GM12864 (cell line): ENCODE measurements at regions not wholly inside any gene's neighbourhood (a gene's known extent, or its start where the extent isn't known, plus 50 kb on each side); places are given as distances from the start of the nearest gene placed in this dataset.

Experiments used
- DNase-seq: peaks from one replicate; pipeline ENCODE4 v3.0.0-alpha.2; 2011; ENCODE audit warnings: low read depth
- H3K4me3 ChIP-seq: 2 replicates; pipeline ENCODE4 v1.5.1; 2011; ENCODE audit warnings: mild to moderate bottlenecking, low read depth, low read length, control low read depth
- TF ChIP-seq, protein P1 (sequence below): IDR thresholded peaks from 2 replicates; pipeline ENCODE4 v1.5.1; 2011; ENCODE audit warnings: low read depth, mild to moderate bottlenecking, moderate library complexity, low read length, control low read depth, inconsistent platforms; ENCODE audit errors: missing control alignments

DNA sequence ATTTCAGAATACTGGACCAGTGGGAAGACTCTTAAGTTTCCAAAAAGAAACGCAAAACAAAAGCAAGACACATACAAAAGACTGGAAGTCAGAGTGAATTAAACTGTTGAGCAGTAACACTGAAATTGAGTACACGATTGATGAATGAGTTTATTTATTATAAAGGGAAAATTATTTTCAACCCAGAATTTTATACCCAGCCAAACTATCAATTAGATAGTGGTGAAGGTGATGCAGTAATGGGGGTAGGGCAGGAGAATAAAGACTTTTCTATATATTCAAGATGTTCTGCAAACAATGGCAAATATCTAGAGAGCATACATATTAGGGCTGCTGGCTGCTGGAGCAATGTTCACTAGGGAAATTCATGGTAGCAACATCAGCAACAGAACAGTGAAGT is 143.7 kb upstream of the NPVF start:
- TF ChIP-seq, protein P1, sequence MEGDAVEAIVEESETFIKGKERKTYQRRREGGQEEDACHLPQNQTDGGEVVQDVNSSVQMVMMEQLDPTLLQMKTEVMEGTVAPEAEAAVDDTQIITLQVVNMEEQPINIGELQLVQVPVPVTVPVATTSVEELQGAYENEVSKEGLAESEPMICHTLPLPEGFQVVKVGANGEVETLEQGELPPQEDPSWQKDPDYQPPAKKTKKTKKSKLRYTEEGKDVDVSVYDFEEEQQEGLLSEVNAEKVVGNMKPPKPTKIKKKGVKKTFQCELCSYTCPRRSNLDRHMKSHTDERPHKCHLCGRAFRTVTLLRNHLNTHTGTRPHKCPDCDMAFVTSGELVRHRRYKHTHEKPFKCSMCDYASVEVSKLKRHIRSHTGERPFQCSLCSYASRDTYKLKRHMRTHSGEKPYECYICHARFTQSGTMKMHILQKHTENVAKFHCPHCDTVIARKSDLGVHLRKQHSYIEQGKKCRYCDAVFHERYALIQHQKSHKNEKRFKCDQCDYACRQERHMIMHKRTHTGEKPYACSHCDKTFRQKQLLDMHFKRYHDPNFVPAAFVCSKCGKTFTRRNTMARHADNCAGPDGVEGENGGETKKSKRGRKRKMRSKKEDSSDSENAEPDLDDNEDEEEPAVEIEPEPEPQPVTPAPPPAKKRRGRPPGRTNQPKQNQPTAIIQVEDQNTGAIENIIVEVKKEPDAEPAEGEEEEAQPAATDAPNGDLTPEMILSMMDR: no peak
- DNase-seq: no peak
- H3K4me3 ChIP-seq: no peak overlapping the region

GRCh38 chr7:25375805-25376600 is 147.7 kb upstream of the NPVF start:
- DNase-seq: no peak
- TF ChIP-seq, protein P1: no peak

GRCh38 chr7:25379351-25380300 is 151.3 kb upstream of the NPVF start:
- DNase-seq: no peak
- TF ChIP-seq, protein P1: no peak
- no peak overlapping the region for H3K4me3 ChIP-seq

More at GRCh38 chr7:25375805-25376600, 147.7 kb upstream of the NPVF start:
- H3K4me3 ChIP-seq: no peak overlapping the region

DNA sequence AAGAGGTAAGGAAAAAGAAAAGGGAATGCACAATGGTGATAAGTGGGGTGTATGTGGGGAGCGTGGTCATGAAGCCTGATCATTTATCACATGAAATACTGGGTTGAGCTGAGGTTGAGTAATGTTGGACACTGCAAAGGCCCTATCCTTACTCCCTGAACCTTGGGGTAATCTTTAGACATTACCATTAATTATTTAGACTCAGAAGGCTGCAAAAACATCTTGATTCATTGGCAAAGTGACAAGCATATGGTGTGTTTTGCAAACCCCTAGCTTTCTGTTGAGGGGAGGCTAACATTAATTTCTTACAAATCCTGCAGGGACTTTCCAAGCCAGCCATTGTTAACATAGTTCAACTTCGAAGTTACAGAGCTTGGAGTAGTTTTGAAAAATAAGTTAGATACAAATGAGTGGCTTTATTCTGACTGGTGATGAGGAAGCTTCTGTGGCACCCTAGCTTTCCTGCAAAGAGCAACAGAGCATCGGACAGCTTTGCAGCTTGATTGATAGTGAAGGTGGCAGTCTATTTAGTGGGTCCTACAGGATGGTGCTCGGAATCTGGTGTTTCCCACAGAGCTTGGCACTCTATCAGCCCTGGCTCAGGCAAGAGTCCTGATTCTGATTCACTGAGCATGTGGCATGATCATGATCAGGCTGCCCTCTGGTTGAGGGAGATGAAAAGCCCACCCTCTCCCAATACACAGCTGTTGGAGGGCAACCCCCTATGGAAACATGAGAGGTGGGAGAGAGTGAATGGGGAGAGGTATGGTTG is 153.7 kb upstream of the NPVF start:
- no peak for DNase-seq
- TF ChIP-seq, protein P1: no peak

DNA sequence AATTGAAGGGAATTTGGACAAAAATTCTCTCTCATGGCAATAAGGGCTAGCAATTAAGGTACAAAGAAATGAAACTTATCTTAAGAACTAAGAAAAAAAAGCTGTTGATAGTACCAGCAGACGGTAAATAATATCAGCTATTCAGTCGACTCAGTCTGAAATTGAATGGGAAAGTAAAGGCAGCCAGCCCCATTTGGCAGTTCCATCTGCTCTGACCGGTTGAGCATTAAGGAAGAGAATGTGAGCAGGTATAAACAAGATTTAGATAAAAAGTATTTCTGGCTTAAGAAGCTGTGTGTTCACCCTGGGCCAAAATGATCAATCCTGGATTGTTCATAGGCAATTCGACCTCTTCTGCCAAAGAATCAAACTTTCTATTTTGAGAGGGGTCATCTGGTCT is 154.6 kb upstream of the NPVF start:
- DNase-seq: no peak
- H3K4me3 ChIP-seq: no peak overlapping the region
- TF ChIP-seq, protein P1: no peak

More for the DNA sequence above, 153.7 kb upstream of the NPVF start:
- no peak overlapping the region for H3K4me3 ChIP-seq

DNA sequence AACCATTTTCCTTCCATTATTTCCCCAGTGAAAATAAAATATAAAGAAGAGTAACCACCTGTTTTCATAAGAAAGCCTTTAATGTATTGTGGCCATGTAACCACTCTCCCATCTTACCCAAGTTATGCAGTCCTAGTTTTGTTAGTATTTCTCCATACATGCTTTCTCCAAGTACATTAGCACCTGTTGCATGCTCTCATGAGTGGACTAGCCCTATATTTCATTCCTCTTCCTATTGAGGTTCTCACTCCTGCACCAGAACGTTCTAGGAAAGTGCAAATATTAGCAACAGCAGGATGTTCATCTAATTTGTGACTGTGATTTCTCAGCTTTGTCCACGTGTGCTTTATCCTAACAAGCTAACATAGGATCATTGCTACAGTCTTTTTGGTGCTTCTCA is 155.1 kb upstream of the NPVF start:
- TF ChIP-seq, protein P1: no peak
- no peak for DNase-seq

More for the DNA sequence above, 155.1 kb upstream of the NPVF start:
- no peak overlapping the region for H3K4me3 ChIP-seq
